ENCODE measurements at regions not wholly inside any gene's neighbourhood (a gene's known extent, or its start where the extent isn't known, plus 50 kb on each side); places are given as distances from the start of the nearest gene placed in this dataset.

DNA sequence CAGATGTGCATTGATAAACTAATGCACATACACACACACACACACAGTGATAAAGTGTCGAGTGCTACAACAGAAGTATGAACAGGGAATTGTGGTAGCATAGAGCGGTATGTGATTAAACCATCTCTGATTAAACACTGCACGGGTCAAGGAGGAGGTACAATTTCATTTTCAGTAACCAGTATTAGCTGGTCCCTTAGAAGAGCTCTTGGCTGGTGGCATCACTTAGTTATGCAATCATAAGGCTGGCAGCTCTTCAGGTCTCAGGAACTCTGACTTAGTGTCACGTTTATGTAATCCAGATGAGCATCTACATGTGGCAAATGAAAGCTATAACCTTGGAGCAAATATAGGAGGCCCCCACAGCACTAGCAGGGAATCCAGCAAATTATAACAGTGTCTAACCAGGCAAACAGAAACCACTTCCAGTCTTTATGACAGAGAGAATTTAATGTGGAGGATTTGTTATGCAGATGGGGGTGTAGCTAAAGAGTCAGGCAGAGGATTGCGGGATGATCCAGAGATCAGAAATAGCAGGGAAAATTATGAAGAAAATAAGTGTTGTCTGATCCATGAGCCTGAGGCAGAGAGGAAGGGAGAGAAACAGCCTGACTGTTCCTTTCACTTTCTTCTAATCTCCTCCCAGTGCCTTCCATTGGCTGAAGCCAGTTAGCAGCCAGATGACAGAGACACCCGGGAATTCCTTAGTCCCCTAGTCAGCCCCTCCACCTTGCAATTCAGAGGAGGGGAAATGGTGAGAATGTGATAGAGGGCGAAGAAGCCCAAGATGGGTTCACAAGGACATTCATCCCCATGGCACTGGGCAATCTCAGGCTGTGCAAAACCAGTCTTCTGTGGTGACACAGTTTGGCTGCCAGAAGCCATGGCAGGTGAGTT lies 533.1 kb upstream of the TENM4 start:
- ChIA-PET POLR2A (no interaction called here), CTCF (no interaction called here)
- no peaks in the 10 kb centered on the region for H3K4me1 Mint-ChIP-seq (ENCODE audit: low read depth)
- TF ChIP-seq, protein P1, sequence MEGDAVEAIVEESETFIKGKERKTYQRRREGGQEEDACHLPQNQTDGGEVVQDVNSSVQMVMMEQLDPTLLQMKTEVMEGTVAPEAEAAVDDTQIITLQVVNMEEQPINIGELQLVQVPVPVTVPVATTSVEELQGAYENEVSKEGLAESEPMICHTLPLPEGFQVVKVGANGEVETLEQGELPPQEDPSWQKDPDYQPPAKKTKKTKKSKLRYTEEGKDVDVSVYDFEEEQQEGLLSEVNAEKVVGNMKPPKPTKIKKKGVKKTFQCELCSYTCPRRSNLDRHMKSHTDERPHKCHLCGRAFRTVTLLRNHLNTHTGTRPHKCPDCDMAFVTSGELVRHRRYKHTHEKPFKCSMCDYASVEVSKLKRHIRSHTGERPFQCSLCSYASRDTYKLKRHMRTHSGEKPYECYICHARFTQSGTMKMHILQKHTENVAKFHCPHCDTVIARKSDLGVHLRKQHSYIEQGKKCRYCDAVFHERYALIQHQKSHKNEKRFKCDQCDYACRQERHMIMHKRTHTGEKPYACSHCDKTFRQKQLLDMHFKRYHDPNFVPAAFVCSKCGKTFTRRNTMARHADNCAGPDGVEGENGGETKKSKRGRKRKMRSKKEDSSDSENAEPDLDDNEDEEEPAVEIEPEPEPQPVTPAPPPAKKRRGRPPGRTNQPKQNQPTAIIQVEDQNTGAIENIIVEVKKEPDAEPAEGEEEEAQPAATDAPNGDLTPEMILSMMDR (IDR thresholded peaks at IDR 0.05): no peak
- Histone ChIP-seq H3K4me3 (ENCODE audit: low read length) (no peak overlapping the region), H3K9me3 (ENCODE audit: control insufficient read depth in 1 of 2, insufficient read depth in 1 of 2, low read length in 2 of 2) (no peaks in the 10 kb centered on the region), H3K27me3 (ENCODE audit: control insufficient read depth in 1 of 2, insufficient read depth in 2 of 2, low read length in 2 of 2) (no peaks in the 10 kb centered on the region), H3K27ac (ENCODE audit: low read depth in 1 of 2, low read length in 2 of 2) (no peak overlapping the region), H3K4me1 (ENCODE audit: insufficient read depth, low read length) (no peaks in the 10 kb centered on the region), H3K36me3 (ENCODE audit: insufficient read depth, low read length) (no peaks in the 10 kb centered on the region)
- peaks cover 6% of the 10 kb centered on the region for H3K9me3 Mint-ChIP-seq
- no peaks in the 10 kb centered on the region for H3K36me3 Mint-ChIP-seq (ENCODE audit: low read depth)
- ATAC-seq (ENCODE audit: poor library complexity) (no peak), DNase-seq (no peak)
- no peak overlapping the region for H3K4me3 Mint-ChIP-seq
- no peak overlapping the region for H3K27ac Mint-ChIP-seq
- no peaks in the 10 kb centered on the region for H3K27me3 Mint-ChIP-seq
- intact Hi-C loops (cut with DNase I, micrococcal nuclease): no loop called here

DNA sequence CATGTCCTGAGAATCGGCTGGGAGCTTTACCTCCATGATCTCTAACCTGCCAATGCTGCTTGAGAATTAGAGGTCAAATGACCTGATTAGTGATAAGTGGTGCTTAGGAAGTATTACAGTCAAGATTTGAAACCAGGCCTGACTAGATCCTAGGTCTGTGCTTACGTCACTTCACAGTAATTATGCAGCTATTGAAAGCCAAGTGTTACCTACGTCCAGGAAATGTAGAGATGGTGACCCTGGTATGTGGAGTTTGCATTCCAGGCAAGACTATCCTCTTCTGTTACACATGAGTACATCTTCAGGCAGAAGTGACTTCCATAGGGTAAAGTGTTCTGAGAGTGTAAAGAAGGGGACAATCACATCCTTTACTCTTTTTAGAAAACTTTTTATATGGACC lies 530.4 kb upstream of the TENM4 start:
- H3K27me3 Mint-ChIP-seq: no peaks in the 10 kb centered on the region
- Histone ChIP-seq H3K9me3 (ENCODE audit: control insufficient read depth in 1 of 2, insufficient read depth in 1 of 2, low read length in 2 of 2) (no peaks in the 10 kb centered on the region), H3K4me1 (ENCODE audit: insufficient read depth, low read length) (no peaks in the 10 kb centered on the region), H3K4me3 (ENCODE audit: low read length) (no peak overlapping the region), H3K36me3 (ENCODE audit: insufficient read depth, low read length) (no peaks in the 10 kb centered on the region), H3K27ac (ENCODE audit: low read depth in 1 of 2, low read length in 2 of 2) (no peak overlapping the region), H3K27me3 (ENCODE audit: control insufficient read depth in 1 of 2, insufficient read depth in 2 of 2, low read length in 2 of 2) (no peaks in the 10 kb centered on the region)
- intact Hi-C loops (cut with DNase I, micrococcal nuclease): no loop called here
- no peak for DNase-seq
- CTCF ChIA-PET: no interaction called here
- H3K27ac Mint-ChIP-seq: no peak overlapping the region
- H3K9me3 Mint-ChIP-seq: peaks cover 9% of the 10 kb centered on the region
- H3K4me3 Mint-ChIP-seq: no peak overlapping the region
- no peaks in the 10 kb centered on the region for H3K4me1 Mint-ChIP-seq (ENCODE audit: low read depth)
- H3K36me3 Mint-ChIP-seq (ENCODE audit: low read depth): no peaks in the 10 kb centered on the region
- TF ChIP-seq, protein P1 (IDR thresholded peaks at IDR 0.05): no peak
- no peak for ATAC-seq (ENCODE audit: poor library complexity)
- POLR2A ChIA-PET: no interaction called here

- no peak for DNase-seq
- H3K27ac ChIP-seq (ENCODE audit: low read depth in 1 of 2, low read length in 2 of 2): no peak overlapping the region
- peaks cover 12% of the 10 kb centered on the region for H3K9me3 Mint-ChIP-seq
- no peaks in the 10 kb centered on the region for H3K36me3 ChIP-seq (ENCODE audit: insufficient read depth, low read length)
- intact Hi-C loops (cut with DNase I, micrococcal nuclease): no loop called here
- no peaks in the 10 kb centered on the region for H3K4me1 Mint-ChIP-seq (ENCODE audit: low read depth)
- H3K4me1 ChIP-seq (ENCODE audit: insufficient read depth, low read length): no peaks in the 10 kb centered on the region
- H3K4me3 Mint-ChIP-seq: no peak overlapping the region
- H3K27me3 ChIP-seq (ENCODE audit: control insufficient read depth in 1 of 2, insufficient read depth in 2 of 2, low read length in 2 of 2): no peaks in the 10 kb centered on the region
- no peak for ATAC-seq (ENCODE audit: poor library complexity)
- ChIA-PET CTCF (no interaction called here), POLR2A (no interaction called here)
- H3K4me3 ChIP-seq (ENCODE audit: low read length): no peak overlapping the region
- H3K27ac Mint-ChIP-seq: no peak overlapping the region
- H3K27me3 Mint-ChIP-seq: no peaks in the 10 kb centered on the region
- peaks cover 0 to 3% of the 10 kb centered on the region in 2 experiments for H3K9me3 ChIP-seq (ENCODE audit: control insufficient read depth in 1 of 2, insufficient read depth in 1 of 2, low read length in 2 of 2)
- TF ChIP-seq, protein P1 (IDR thresholded peaks at IDR 0.05): no peak
- no peaks in the 10 kb centered on the region for H3K36me3 Mint-ChIP-seq (ENCODE audit: low read depth)
Measured at GRCh38 chr11:79966592-79966991, 525.8 kb upstream of the TENM4 start.

Measured in CD4-positive, alpha-beta T cell (primary cell).